ENCODE measurements at regions not wholly inside any gene's neighbourhood (a gene's known extent, or its start where the extent isn't known, plus 50 kb on each side); places are given as distances from the start of the nearest gene placed in this dataset.

GRCh38 chr13:66069570-66069969 lies 1160.6 kb downstream of the PCDH9 start:
- TF ChIP-seq CTCF (IDR thresholded peaks at IDR 0.05): no peak
- TF ChIP-seq POLR2A (IDR thresholded peaks at IDR 0.05): no peak
